Dendritic cell treated with granulocyte-macrophage colony-stimulating factor and Interleukin-4, amounts not matched to agents 40 ng/mL and 50 ng/mL, for 4 days (primary cell): ENCODE measurements at regions not wholly inside any gene's neighbourhood (a gene's known extent, or its start where the extent isn't known, plus 50 kb on each side); places are given as distances from the start of the nearest gene placed in this dataset.

Source experiments
- H3K27ac Mint-ChIP-seq: one replicate; pipeline ENCODE4 v1.8.0; 2022; ENCODE audit warnings: mild to moderate bottlenecking, mixed read lengths
- H3K27me3 Mint-ChIP-seq: one replicate; pipeline ENCODE4 v1.8.0; 2022; ENCODE audit warnings: mild to moderate bottlenecking, mixed read lengths
- H3K36me3 Mint-ChIP-seq: one replicate; pipeline ENCODE4 v1.8.0; 2022; ENCODE audit warnings: low read depth, mixed read lengths
- H3K4me1 Mint-ChIP-seq: one replicate; pipeline ENCODE4 v1.8.0; 2022; ENCODE audit warnings: low read depth, mixed read lengths
- H3K4me3 Mint-ChIP-seq: one replicate; pipeline ENCODE4 v1.8.0; 2022; ENCODE audit warnings: mild to moderate bottlenecking, moderate library complexity, mixed read lengths
- H3K9me3 Mint-ChIP-seq: one replicate; pipeline ENCODE4 v1.8.0; 2022; ENCODE audit warnings: mixed read lengths
- intact Hi-C: fragments of 100-400 bp; cut with micrococcal nuclease; formaldehyde crosslinking; loops from one replicate; pipeline ENCODE4 v1.15.0; 2022

GRCh38 chr13:72657379-72657778, 70.0 kb downstream of the MZT1 start:
- Mint-ChIP-seq H3K4me3 (no peak overlapping the region), H3K27me3 (no peaks in the 10 kb centered on the region), H3K36me3 (no peaks in the 10 kb centered on the region), H3K9me3 (no peaks in the 10 kb centered on the region), H3K27ac (no peak overlapping the region), H3K4me1 (no peaks in the 10 kb centered on the region)
- intact Hi-C loops: no loop called here

DNA sequence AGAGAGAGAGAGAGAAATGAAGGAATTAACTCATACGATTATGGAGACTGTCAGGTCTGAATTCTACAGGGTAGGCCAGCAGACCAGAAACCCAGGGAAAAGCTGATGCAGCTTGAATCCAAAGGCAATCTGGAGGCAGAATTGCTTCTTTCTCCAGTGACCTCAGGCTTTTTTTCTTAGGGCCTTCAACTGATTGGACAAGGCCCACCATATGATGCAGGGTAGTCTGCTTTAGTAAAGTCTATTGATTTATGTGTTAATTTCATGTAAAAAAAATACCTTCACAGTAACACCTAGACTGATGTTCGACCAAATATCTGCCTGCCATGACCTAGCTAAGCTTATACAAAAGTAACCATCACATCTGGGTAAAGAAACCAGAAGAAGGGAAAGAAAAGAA, 71.1 kb downstream of the MZT1 start:
- H3K36me3 Mint-ChIP-seq: no peaks in the 10 kb centered on the region
- H3K4me1 Mint-ChIP-seq: no peaks in the 10 kb centered on the region
- intact Hi-C loops: no loop called here
- H3K9me3 Mint-ChIP-seq: no peaks in the 10 kb centered on the region
- H3K4me3 Mint-ChIP-seq: no peak overlapping the region
- H3K27ac Mint-ChIP-seq: no peak overlapping the region
- no peaks in the 10 kb centered on the region for H3K27me3 Mint-ChIP-seq

DNA sequence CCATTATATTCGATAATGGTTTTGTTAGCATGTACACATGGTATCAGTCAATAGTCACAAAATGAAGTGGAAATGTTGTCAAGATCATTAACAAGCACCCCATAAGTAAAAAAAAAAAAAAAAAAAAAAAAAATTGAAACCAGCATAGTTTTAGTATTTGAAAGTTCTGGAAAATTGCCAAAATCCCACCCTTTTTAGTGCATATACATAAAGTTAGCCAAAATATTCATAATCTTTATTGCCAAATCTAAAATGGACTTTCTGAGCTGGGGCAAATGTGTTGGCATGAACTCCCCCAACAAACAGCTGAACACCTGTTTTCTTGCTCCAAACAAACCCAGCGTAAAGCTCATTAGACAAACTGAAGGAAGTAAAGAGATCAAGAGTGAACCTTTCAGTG, 73.9 kb downstream of the MZT1 start:
- Mint-ChIP-seq H3K27me3 (no peaks in the 10 kb centered on the region), H3K4me1 (no peaks in the 10 kb centered on the region), H3K9me3 (no peaks in the 10 kb centered on the region), H3K36me3 (no peaks in the 10 kb centered on the region), H3K27ac (no peak overlapping the region), H3K4me3 (no peak overlapping the region)
- intact Hi-C loops: no loop called here

- intact Hi-C loops: no loop called here
- Mint-ChIP-seq H3K27me3 (no peaks in the 10 kb centered on the region), H3K9me3 (no peaks in the 10 kb centered on the region), H3K36me3 (no peaks in the 10 kb centered on the region), H3K27ac (no peak overlapping the region), H3K4me1 (no peaks in the 10 kb centered on the region), H3K4me3 (no peak overlapping the region)
These were observed 74.7 kb downstream of the MZT1 start for GRCh38 chr13:72652681-72653080.

GRCh38 chr13:72651144-72651543, 76.3 kb downstream of the MZT1 start:
- Mint-ChIP-seq H3K9me3 (no peaks in the 10 kb centered on the region), H3K36me3 (no peaks in the 10 kb centered on the region), H3K27ac (no peak overlapping the region), H3K27me3 (no peaks in the 10 kb centered on the region), H3K4me3 (no peak overlapping the region), H3K4me1 (no peaks in the 10 kb centered on the region)
- intact Hi-C loops: no loop called here

GRCh38 chr13:72650051-72650700, 77.3 kb downstream of the MZT1 start:
- no peaks in the 10 kb centered on the region for H3K36me3 Mint-ChIP-seq
- no peak overlapping the region for H3K4me3 Mint-ChIP-seq
- no peaks in the 10 kb centered on the region for H3K9me3 Mint-ChIP-seq
- H3K4me1 Mint-ChIP-seq: peaks cover 5% of the 10 kb centered on the region
- intact Hi-C loops: no loop called here
- no peak overlapping the region for H3K27ac Mint-ChIP-seq
- no peaks in the 10 kb centered on the region for H3K27me3 Mint-ChIP-seq

DNA sequence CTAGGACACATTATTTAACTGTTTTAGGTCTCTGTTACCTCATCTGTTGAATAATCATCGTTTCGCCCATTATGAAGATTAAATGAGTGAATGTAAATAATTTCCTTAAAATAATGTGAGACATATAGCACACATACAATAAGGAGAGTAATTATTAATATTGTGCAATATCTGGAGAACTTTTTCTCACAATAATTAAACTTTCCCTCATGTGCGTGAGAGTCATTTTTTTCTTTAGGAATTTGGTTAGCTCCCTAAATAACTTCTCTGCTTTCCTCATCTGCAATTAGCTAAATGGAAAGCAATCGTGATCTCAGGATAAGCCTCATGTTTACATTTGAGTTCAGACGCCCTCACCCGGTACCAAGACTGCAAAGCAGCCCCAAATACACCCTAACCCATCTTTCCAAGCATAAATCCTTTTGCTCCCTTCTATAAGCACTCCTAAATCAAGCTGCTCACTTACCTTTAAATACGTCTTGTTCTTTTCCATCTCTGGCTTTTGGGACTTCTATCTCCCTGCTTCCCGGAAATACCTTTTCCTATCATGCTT, 78.8 kb downstream of the MZT1 start:
- H3K27ac Mint-ChIP-seq: no peak overlapping the region
- no peaks in the 10 kb centered on the region for H3K36me3 Mint-ChIP-seq
- H3K27me3 Mint-ChIP-seq: no peaks in the 10 kb centered on the region
- peaks cover 5% of the 10 kb centered on the region for H3K4me1 Mint-ChIP-seq
- H3K9me3 Mint-ChIP-seq: no peaks in the 10 kb centered on the region
- H3K4me3 Mint-ChIP-seq: no peak overlapping the region
- intact Hi-C loops: loop anchor here (10.0 kb wide), 1 partner anchor 46 kb away; no protein-coding TSS in a partner anchor

DNA sequence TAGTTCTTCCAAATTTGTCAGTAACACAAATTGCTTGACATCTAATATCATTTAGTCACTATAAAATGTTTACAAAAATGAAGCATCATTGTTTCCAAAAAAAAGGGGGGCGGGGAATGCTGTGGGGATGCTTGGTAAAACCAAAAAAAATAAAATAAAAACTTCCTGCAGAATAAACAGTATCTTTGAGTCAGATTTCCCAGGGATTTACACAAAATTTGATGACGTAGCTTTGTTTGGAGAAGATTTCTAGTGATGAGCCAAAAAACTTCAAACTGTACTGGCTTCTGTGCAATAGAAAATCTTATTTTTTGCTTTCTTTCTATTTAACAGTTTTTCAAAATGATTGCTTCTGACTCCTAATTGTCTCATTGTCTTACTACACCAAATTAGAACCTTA, 80.0 kb downstream of the MZT1 start:
- H3K27ac Mint-ChIP-seq: no peak overlapping the region
- no peaks in the 10 kb centered on the region for H3K36me3 Mint-ChIP-seq
- intact Hi-C loops: loop anchor here (10.0 kb wide), 1 partner anchor 47 kb away; no protein-coding TSS in a partner anchor
- H3K9me3 Mint-ChIP-seq: no peaks in the 10 kb centered on the region
- peaks cover 5% of the 10 kb centered on the region for H3K4me1 Mint-ChIP-seq
- no peaks in the 10 kb centered on the region for H3K27me3 Mint-ChIP-seq
- H3K4me3 Mint-ChIP-seq: no peak overlapping the region

DNA sequence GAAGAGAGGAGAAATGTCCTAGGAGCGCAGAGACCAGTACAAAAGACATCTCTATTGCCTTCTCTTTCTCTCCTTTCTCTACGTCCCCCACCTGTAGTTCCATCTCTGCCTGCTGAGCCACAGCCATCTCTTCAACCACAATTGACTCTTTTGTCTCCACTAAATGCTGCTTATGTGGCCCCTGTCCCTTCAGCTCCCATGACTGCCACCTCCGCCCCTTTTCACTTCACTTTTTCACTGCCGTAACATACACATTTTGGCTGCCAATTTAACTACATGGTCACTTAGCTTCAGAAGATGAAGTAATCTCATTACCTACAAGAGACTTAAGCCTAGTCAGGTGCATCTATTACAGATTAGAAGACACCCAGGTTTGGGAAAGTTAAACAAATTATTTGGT, 81.9 kb downstream of the MZT1 start:
- no peak overlapping the region for H3K4me3 Mint-ChIP-seq
- no peaks in the 10 kb centered on the region for H3K9me3 Mint-ChIP-seq
- H3K27ac Mint-ChIP-seq: no peak overlapping the region
- no peaks in the 10 kb centered on the region for H3K36me3 Mint-ChIP-seq
- no peaks in the 10 kb centered on the region for H3K27me3 Mint-ChIP-seq
- H3K4me1 Mint-ChIP-seq: peaks cover 5% of the 10 kb centered on the region
- intact Hi-C loops: loop anchor here (10.0 kb wide), 1 partner anchor 49 kb away; no protein-coding TSS in a partner anchor

GRCh38 chr13:72643311-72643989, 84.0 kb downstream of the MZT1 start:
- no peaks in the 10 kb centered on the region for H3K27me3 Mint-ChIP-seq
- no peak overlapping the region for H3K4me3 Mint-ChIP-seq
- no peak overlapping the region for H3K27ac Mint-ChIP-seq
- H3K4me1 Mint-ChIP-seq: peaks cover 5% of the 10 kb centered on the region
- intact Hi-C loops: loop anchor here (2.0 to 10.0 kb wide), 2 partner anchors 51 to 1065 kb away; no protein-coding TSS in a partner anchor
- H3K36me3 Mint-ChIP-seq: no peaks in the 10 kb centered on the region
- H3K9me3 Mint-ChIP-seq: no peaks in the 10 kb centered on the region

DNA sequence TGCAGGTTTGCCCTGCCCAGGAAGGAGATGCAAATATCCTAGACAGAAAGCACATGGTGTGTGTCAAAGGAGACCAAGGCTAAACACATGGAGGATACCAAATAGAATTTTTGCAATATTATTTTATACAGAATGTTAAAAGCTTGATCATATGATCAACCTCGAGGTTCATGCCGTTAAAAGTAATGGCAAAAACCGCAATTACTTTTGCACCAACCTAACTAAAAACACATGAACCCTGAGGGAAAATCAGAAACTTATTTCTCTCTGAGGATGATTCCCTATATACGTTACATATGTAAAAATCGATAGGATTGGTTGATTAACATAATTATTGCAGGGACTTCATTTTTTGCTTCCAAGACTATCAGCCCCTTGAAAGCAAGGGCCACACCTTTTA, 88.1 kb downstream of the MZT1 start:
- no peak overlapping the region for H3K27ac Mint-ChIP-seq
- no peaks in the 10 kb centered on the region for H3K9me3 Mint-ChIP-seq
- H3K4me1 Mint-ChIP-seq: no peaks in the 10 kb centered on the region
- H3K27me3 Mint-ChIP-seq: no peaks in the 10 kb centered on the region
- H3K4me3 Mint-ChIP-seq: no peak overlapping the region
- intact Hi-C loops: no loop called here
- no peaks in the 10 kb centered on the region for H3K36me3 Mint-ChIP-seq

- intact Hi-C loops: no loop called here
- H3K9me3 Mint-ChIP-seq: no peaks in the 10 kb centered on the region
- H3K4me3 Mint-ChIP-seq: no peak overlapping the region
- no peaks in the 10 kb centered on the region for H3K27me3 Mint-ChIP-seq
- no peaks in the 10 kb centered on the region for H3K4me1 Mint-ChIP-seq
- no peak overlapping the region for H3K27ac Mint-ChIP-seq
- H3K36me3 Mint-ChIP-seq: no peaks in the 10 kb centered on the region
These were observed 89.2 kb downstream of the MZT1 start for GRCh38 chr13:72638059-72638815.

GRCh38 chr13:72637561-72637960, 89.9 kb downstream of the MZT1 start:
- Mint-ChIP-seq H3K9me3 (no peaks in the 10 kb centered on the region), H3K4me1 (no peaks in the 10 kb centered on the region), H3K36me3 (no peaks in the 10 kb centered on the region), H3K27ac (no peak overlapping the region), H3K27me3 (no peaks in the 10 kb centered on the region), H3K4me3 (no peak overlapping the region)
- intact Hi-C loops: no loop called here

DNA sequence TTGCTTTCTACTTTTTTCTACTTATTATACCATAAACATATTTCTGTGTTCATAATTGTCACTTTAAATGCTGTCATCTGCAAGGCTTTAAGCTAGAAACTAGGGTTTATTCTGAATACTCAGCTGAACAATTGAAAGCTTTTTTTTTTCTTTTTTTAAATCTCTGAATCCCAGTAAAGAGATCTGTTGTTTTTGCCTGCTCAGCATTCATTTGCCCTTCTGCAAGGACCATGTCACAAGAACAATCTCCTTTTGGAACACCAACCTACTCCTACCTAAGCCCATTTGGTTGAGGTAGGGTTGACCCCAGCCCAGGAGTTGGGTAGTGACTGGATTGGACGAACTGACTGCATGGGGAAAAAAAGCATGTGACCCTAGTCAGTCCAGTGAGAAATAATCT, 92.6 kb downstream of the MZT1 start:
- Mint-ChIP-seq H3K36me3 (no peaks in the 10 kb centered on the region), H3K27ac (no peak overlapping the region), H3K4me1 (no peaks in the 10 kb centered on the region), H3K27me3 (no peaks in the 10 kb centered on the region), H3K9me3 (peaks cover 9% of the 10 kb centered on the region), H3K4me3 (no peak overlapping the region)
- intact Hi-C loops: no loop called here
